ENCODE measurements at regions not wholly inside any gene's neighbourhood (a gene's known extent, or its start where the extent isn't known, plus 50 kb on each side); places are given as distances from the start of the nearest gene placed in this dataset.

DNA sequence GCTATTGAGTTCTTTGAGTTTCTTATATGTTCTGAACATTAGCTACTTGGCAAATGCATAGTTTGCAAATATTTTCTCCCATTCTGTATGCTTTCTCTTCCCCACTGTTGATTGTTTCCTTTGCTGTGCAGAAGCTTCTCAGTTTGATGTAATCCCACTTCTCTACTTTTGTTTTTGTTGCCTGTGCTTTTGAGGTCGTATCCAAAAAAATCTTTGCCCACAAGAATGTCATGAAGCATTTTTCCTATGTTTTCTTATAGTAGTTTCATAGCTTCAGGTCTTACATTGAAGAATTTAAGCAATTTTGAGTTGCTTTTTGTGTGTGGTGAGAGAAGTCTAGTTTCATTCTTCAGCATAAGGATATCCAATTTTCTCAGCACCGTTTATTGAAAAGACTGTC, 536.7 kb upstream of the ARGLU1 start:
- H3K27ac ChIP-seq (ENCODE audit: low read depth, low read length), result no peak overlapping the region
- Mint-ChIP-seq H3K27me3 (ENCODE audit: insufficient read depth) (no peaks in the 10 kb centered on the region), H3K36me3 (ENCODE audit: low read depth) (no peaks in the 10 kb centered on the region), H3K4me1 (no peaks in the 10 kb centered on the region), H3K4me3 (no peak overlapping the region), H3K9me3 (peaks cover 13% of the 10 kb centered on the region), H3K27ac (no peak overlapping the region)
- TF ChIP-seq, protein P1, sequence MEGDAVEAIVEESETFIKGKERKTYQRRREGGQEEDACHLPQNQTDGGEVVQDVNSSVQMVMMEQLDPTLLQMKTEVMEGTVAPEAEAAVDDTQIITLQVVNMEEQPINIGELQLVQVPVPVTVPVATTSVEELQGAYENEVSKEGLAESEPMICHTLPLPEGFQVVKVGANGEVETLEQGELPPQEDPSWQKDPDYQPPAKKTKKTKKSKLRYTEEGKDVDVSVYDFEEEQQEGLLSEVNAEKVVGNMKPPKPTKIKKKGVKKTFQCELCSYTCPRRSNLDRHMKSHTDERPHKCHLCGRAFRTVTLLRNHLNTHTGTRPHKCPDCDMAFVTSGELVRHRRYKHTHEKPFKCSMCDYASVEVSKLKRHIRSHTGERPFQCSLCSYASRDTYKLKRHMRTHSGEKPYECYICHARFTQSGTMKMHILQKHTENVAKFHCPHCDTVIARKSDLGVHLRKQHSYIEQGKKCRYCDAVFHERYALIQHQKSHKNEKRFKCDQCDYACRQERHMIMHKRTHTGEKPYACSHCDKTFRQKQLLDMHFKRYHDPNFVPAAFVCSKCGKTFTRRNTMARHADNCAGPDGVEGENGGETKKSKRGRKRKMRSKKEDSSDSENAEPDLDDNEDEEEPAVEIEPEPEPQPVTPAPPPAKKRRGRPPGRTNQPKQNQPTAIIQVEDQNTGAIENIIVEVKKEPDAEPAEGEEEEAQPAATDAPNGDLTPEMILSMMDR (conservative IDR thresholded peaks at IDR 0.05), result no peak
- WGBS, 2 experiments (ENCODE audit: insufficient coverage in 1 of 2, insufficient read length in 1 of 2), result 80 to 86% methylated on average over 1 to 2 of the region's 2 CpGs
- H3K27me3 ChIP-seq (ENCODE audit: control insufficient read depth, insufficient read depth, low read length, poor library complexity, severe bottlenecking), result no peaks in the 10 kb centered on the region
- H3K9ac ChIP-seq (ENCODE audit: extremely low read depth, low read length, poor library complexity, severe bottlenecking), result no peak overlapping the region
- no peak for DNase-seq
- H3K36me3 ChIP-seq (ENCODE audit: control insufficient read depth, insufficient read depth, low read length), result no peaks in the 10 kb centered on the region
- peaks cover 11% of the 10 kb centered on the region for H3K9me3 ChIP-seq (ENCODE audit: control insufficient read depth, low read length)
- H3K4me1 ChIP-seq (ENCODE audit: control insufficient read depth, insufficient read depth, low read length), result no peaks in the 10 kb centered on the region
- no peak overlapping the region for H3K4me3 ChIP-seq (ENCODE audit: low read length)

DNA sequence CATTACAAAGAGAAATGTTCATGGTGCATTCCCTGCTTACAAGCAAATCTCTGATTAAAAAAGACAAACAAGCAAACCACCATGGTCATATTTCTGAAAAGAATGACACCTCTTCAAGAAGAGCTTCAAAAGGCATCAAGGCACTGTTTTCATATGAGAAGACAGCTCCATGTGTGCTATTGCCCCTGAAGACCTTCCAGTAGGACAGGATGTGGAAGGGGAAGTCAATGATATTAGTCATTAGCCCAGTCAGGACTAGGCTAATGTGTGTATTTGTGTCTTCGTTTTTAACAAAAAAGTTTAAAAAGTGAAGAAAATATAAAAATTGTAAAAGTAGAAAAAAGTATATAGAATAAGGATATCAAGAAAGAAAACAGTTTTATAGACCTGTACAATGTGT, 534.7 kb upstream of the ARGLU1 start:
- Mint-ChIP-seq H3K36me3 (ENCODE audit: low read depth) (no peaks in the 10 kb centered on the region), H3K27me3 (ENCODE audit: insufficient read depth) (no peaks in the 10 kb centered on the region), H3K9me3 (no peaks in the 10 kb centered on the region), H3K4me1 (no peaks in the 10 kb centered on the region), H3K4me3 (no peak overlapping the region), H3K27ac (no peak overlapping the region)
- Histone ChIP-seq H3K4me3 (ENCODE audit: low read length) (no peak overlapping the region), H3K4me1 (ENCODE audit: control insufficient read depth, insufficient read depth, low read length) (no peaks in the 10 kb centered on the region), H3K9me3 (ENCODE audit: control insufficient read depth, low read length) (no peaks in the 10 kb centered on the region), H3K9ac (ENCODE audit: extremely low read depth, low read length, poor library complexity, severe bottlenecking) (no peak overlapping the region), H3K27me3 (ENCODE audit: control insufficient read depth, insufficient read depth, low read length, poor library complexity, severe bottlenecking) (no peaks in the 10 kb centered on the region), H3K36me3 (ENCODE audit: control insufficient read depth, insufficient read depth, low read length) (no peaks in the 10 kb centered on the region), H3K27ac (ENCODE audit: low read depth, low read length) (no peak overlapping the region)
- WGBS, 2 experiments (ENCODE audit: insufficient coverage in 1 of 2, insufficient read length in 1 of 2), result 93 to 100% methylated on average over 1 of the region's 1 CpG
- TF ChIP-seq, protein P1 (conservative IDR thresholded peaks at IDR 0.05), result no peak
- no peak for DNase-seq

DNA sequence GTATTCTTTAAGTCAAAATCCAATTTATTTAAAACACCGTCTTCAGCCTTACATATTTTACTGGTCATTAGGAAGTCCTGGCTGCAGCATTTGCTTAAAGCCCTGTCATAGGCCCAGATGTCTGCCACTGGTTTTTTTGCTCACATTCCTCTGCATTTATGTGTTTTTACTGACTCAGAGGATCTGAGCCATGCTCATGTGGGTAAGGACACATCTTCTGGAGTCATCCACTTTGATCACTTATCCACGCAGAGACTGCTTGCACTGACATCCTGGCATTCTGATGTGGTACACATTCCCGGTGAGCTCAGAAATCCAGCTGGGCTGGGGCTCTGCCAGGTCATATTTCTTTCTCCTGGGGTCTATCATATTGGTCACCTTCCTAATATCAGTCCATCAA, 531.7 kb upstream of the ARGLU1 start:
- Mint-ChIP-seq H3K9me3 (no peaks in the 10 kb centered on the region), H3K4me1 (no peaks in the 10 kb centered on the region), H3K4me3 (no peak overlapping the region), H3K27me3 (ENCODE audit: insufficient read depth) (no peaks in the 10 kb centered on the region), H3K27ac (no peak overlapping the region), H3K36me3 (ENCODE audit: low read depth) (no peaks in the 10 kb centered on the region)
- 91 to 100% methylated on average over 3 of the region's 3 CpGs for WGBS, 2 experiments (ENCODE audit: insufficient coverage in 1 of 2, insufficient read length in 1 of 2)
- H3K9ac ChIP-seq (ENCODE audit: extremely low read depth, low read length, poor library complexity, severe bottlenecking), result no peak overlapping the region
- H3K27me3 ChIP-seq (ENCODE audit: control insufficient read depth, insufficient read depth, low read length, poor library complexity, severe bottlenecking), result no peaks in the 10 kb centered on the region
- DNase-seq, result no peak
- H3K4me1 ChIP-seq (ENCODE audit: control insufficient read depth, insufficient read depth, low read length), result no peaks in the 10 kb centered on the region
- no peaks in the 10 kb centered on the region for H3K9me3 ChIP-seq (ENCODE audit: control insufficient read depth, low read length)
- H3K27ac ChIP-seq (ENCODE audit: low read depth, low read length), result no peak overlapping the region
- no peak overlapping the region for H3K4me3 ChIP-seq (ENCODE audit: low read length)
- H3K36me3 ChIP-seq (ENCODE audit: control insufficient read depth, insufficient read depth, low read length), result no peaks in the 10 kb centered on the region
- TF ChIP-seq, protein P1 (conservative IDR thresholded peaks at IDR 0.05), result no peak
